ES-I3 (cell line): ENCODE measurements at regions not wholly inside any gene's neighbourhood (a gene's known extent, or its start where the extent isn't known, plus 50 kb on each side); places are given as distances from the start of the nearest gene placed in this dataset.

Source experiments
- H3K36me3 ChIP-seq: 2 replicates; pipeline ENCODE4 v1.6.1; 2013; ENCODE audit warnings: mild to moderate bottlenecking, low read length, control low read depth, moderate library complexity; ENCODE audit not compliant: insufficient read depth
- H3K4me1 ChIP-seq: 2 replicates; pipeline ENCODE4 v1.6.1; 2013; ENCODE audit warnings: mild to moderate bottlenecking, control low read depth, low read length; ENCODE audit not compliant: insufficient read depth
- H3K9ac ChIP-seq: 2 replicates; pipeline ENCODE4 v1.6.1; 2013; ENCODE audit warnings: low read depth, mild to moderate bottlenecking, low read length, moderate library complexity
- H3K9me3 ChIP-seq: 2 replicates; pipeline ENCODE4 v1.6.1; 2013; ENCODE audit warnings: mild to moderate bottlenecking, low read length, moderate library complexity; ENCODE audit not compliant: control insufficient read depth, insufficient read depth

DNA sequence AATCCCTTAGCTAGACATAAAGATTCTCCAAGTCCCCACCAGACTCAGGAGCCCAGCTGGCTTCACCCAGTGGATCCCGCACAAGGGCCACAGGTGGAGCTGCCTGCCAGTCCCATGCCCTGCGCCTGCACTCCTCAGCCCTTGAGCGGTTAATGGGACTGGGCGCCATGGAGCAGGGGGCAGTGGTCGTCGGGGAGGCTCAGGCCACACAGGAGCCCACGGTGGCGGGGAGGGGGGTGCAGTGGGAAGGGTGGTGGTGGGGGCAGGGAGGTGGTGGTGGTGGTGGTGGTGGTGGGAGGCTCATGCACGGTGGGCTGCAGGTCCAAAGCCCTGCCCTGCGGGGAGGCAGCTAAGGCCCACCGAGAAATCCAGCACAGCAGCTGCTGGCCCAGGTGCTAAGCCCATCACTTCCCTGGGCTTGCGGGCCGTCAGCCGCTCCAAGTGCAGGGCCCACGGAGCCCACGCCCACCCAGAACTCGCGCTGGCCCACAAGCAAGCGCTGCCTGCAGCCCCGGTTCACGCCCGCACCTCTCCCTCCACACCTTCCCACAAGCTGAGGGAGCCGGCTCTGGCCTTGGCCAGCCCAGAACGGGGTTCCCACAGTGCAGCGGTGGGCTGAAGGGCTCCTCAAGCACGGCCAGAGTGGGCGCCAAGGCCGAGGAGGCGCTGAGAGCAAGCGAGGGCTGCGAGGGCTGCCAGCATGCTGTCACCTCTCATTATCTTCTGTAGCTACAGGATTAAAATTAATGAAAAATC is 732.5 kb upstream of the POM121L12 start:
- H3K9me3 ChIP-seq: no peaks in the 10 kb centered on the region
- no peaks in the 10 kb centered on the region for H3K36me3 ChIP-seq
- H3K4me1 ChIP-seq: no peaks in the 10 kb centered on the region
- H3K9ac ChIP-seq: no peak overlapping the region

DNA sequence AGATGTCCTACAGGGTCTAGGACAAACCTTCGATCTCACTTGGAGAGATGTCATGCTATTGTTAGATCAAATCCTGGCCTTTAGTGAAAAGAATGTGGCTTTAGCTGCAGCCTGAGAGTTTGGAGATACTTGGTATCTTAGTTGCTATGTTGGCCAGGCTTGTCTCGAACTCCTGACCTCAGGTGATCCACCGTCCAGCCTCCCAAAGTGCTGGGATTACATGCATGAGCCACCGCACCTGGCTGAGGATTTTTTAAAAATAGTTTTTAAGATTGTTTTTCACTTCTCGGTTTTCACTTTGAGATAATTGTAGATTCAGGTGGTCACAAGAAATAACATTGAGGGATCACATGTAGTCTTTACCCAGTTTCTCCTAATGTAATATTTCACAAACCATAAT is 738.3 kb upstream of the POM121L12 start:
- Histone ChIP-seq H3K9ac (no peak overlapping the region), H3K9me3 (no peaks in the 10 kb centered on the region), H3K36me3 (no peaks in the 10 kb centered on the region), H3K4me1 (no peaks in the 10 kb centered on the region)

- Histone ChIP-seq H3K9me3 (no peaks in the 10 kb centered on the region), H3K36me3 (no peaks in the 10 kb centered on the region), H3K4me1 (no peaks in the 10 kb centered on the region), H3K9ac (no peak overlapping the region)
Observed at GRCh38 chr7:52294942-52295341, 740.5 kb upstream of the POM121L12 start.

GRCh38 chr7:52289247-52289646 is 746.2 kb upstream of the POM121L12 start:
- Histone ChIP-seq H3K9ac (no peak overlapping the region), H3K9me3 (no peaks in the 10 kb centered on the region), H3K4me1 (no peaks in the 10 kb centered on the region), H3K36me3 (no peaks in the 10 kb centered on the region)

- Histone ChIP-seq H3K9ac (no peak overlapping the region), H3K4me1 (no peaks in the 10 kb centered on the region), H3K9me3 (no peaks in the 10 kb centered on the region), H3K36me3 (no peaks in the 10 kb centered on the region)
Observed at GRCh38 chr7:52287698-52288097, 747.7 kb upstream of the POM121L12 start.

GRCh38 chr7:52285689-52286088 is 749.7 kb upstream of the POM121L12 start:
- Histone ChIP-seq H3K36me3 (no peaks in the 10 kb centered on the region), H3K4me1 (no peaks in the 10 kb centered on the region)

DNA sequence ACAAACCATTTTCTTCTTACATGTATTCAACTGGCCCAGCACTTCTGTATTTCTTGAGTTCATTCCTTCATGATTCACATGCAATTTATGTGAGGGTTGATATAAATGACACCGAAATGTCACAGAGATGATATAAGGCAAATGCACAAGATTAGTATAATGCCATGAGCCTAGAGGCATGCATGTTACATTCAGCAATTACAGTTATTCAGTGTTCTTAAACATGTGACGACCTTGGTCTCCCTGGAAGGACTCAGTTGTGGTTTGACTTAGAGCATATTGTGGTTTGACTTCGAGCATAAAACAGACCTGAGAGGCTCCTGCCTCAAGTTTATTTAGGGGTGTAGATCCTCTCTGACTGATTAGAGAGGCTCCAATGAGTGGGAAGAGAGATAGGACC is 752.1 kb upstream of the POM121L12 start:
- no peaks in the 10 kb centered on the region for H3K4me1 ChIP-seq
- no peaks in the 10 kb centered on the region for H3K36me3 ChIP-seq
- no peak overlapping the region for H3K9ac ChIP-seq
- no peaks in the 10 kb centered on the region for H3K9me3 ChIP-seq

More at GRCh38 chr7:52285689-52286088, 749.7 kb upstream of the POM121L12 start:
- Histone ChIP-seq H3K9me3 (no peaks in the 10 kb centered on the region), H3K9ac (no peak overlapping the region)

DNA sequence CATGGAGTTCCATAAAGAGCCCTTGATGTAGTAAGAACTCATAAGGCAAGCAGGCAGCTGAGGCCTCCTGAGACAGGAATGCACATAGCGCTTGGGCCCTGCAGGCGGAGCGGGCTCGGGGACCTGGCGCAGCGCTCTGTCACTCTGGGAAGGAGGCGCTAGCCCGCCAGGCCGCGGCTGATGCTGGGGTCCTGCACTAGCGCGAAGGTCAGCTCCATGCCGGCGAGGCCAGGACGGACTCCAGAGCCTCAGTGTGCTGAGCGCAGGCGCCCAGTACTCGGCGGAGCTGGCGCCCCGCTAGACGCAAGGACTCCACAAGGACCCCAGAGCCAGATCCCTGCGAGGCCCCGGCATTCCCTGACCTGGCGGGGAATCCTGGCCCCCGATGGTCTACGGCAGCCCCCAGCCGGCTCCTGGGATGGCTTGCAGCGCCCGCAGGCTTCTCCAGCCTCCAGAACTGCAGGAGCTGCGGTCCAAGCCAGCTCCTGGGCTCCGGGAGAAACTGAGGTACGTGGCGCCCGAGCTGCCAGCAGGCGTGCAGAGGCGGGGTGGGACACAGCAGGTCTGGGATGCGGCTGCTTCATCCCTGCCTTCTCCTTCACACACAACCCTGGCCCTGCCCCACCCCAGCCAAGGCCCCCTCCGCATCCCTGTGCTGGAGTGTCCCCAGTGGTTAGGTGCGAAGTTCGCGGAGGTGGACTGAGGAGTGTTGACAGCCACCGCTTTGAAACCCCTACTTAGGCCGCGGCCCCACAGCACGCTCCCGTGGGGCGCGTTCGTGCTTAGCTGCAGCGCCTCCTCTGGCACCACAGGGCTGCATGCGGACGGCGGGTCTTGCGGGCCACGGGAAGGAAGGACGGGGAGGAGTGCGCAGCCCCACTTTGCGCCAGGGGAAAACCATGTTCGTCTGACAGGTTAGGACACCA is 761.5 kb upstream of the POM121L12 start:
- no peaks in the 10 kb centered on the region for H3K4me1 ChIP-seq
- H3K36me3 ChIP-seq: no peaks in the 10 kb centered on the region
- no peak overlapping the region for H3K9ac ChIP-seq
- no peaks in the 10 kb centered on the region for H3K9me3 ChIP-seq

DNA sequence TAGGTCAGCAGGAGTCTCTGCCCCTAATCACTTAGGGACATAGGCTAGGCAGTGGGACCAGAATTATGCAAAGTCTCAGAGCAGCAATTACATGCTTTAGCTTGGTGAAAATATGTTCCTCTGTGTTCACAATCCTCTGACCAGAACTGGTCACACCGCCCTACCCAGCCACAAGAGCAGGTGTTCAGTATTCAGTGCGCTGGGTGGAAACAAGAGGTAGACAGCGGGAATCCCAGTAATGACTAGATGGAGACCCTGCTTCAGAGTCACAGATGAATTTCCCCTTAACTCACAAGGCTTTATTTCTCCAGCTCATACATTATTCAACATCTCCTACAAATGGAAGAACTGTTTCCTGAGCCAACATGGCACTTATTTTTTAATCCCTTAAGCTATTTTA is 763.7 kb upstream of the POM121L12 start:
- H3K9ac ChIP-seq: no peak overlapping the region
- no peaks in the 10 kb centered on the region for H3K36me3 ChIP-seq
- no peaks in the 10 kb centered on the region for H3K9me3 ChIP-seq
- no peaks in the 10 kb centered on the region for H3K4me1 ChIP-seq

DNA sequence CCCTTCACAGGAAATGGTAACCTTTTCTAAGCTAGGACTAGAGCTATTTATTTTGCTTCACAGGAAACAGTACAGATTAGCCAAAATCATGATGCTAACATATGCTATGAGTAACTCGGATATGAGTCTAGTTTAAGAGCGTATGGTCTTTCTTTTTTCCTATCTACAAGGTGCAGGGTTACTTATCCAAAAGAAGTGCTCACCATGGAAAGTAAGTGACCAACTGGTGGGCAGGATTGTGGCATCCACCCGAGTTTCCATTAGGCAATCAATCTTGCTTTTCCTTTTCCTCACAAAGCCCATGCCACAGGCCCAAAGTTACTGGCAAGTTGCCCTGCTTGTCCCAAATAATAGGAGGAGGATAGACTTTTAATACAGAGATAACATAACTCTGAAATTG is 765.1 kb upstream of the POM121L12 start:
- no peaks in the 10 kb centered on the region for H3K36me3 ChIP-seq
- no peaks in the 10 kb centered on the region for H3K9me3 ChIP-seq
- no peaks in the 10 kb centered on the region for H3K4me1 ChIP-seq
- no peak overlapping the region for H3K9ac ChIP-seq

- H3K36me3 ChIP-seq: no peaks in the 10 kb centered on the region
- no peaks in the 10 kb centered on the region for H3K9me3 ChIP-seq
- no peaks in the 10 kb centered on the region for H3K4me1 ChIP-seq
- H3K9ac ChIP-seq: no peak overlapping the region
Observed at GRCh38 chr7:52269669-52270068, 765.8 kb upstream of the POM121L12 start.

- H3K4me1 ChIP-seq: 0 out of 2 replicates have a peak, but pooled peaks cover 2% of the 10 kb centered on the region
- H3K36me3 ChIP-seq: no peaks in the 10 kb centered on the region
- no peaks in the 10 kb centered on the region for H3K9me3 ChIP-seq
- no peak overlapping the region for H3K9ac ChIP-seq
Observed at GRCh38 chr7:52261057-52261456, 774.4 kb upstream of the POM121L12 start.

GRCh38 chr7:52260046-52260665 is 775.3 kb upstream of the POM121L12 start:
- H3K4me1 ChIP-seq: 0 out of 2 replicates have a peak, but pooled peaks cover 2% of the 10 kb centered on the region
- no peak overlapping the region for H3K9ac ChIP-seq
- no peaks in the 10 kb centered on the region for H3K9me3 ChIP-seq
- no peaks in the 10 kb centered on the region for H3K36me3 ChIP-seq

DNA sequence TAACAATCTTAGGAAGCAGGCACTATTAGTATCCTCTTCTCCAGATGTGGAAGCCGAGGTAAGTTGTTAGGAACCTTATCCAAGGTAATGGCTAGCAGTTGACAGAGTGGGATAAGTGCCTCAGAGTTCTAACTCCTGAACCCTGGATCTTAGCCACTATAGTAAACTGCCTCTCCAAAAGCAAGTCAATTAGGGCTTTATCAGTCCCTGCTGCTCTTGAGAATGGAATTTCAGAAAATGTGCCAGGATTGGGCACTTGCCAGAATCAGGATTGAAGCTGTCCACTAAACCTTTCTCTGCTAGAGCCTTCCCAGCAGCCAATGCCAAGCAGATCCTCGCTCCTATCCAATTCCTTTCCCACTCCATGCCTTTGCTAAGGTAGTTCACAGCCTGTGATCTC is 777.5 kb upstream of the POM121L12 start:
- Histone ChIP-seq H3K9me3 (no peaks in the 10 kb centered on the region), H3K9ac (no peak overlapping the region), H3K36me3 (no peaks in the 10 kb centered on the region), H3K4me1 (0 out of 2 replicates have a peak, but pooled peaks cover 2% of the 10 kb centered on the region)
